GM23338 (cell line): ENCODE measurements at regions not wholly inside any gene's neighbourhood (a gene's known extent, or its start where the extent isn't known, plus 50 kb on each side); places are given as distances from the start of the nearest gene placed in this dataset.

ENCODE experiments used
- ATAC-seq: fragments of 200-7000 bp; cut with Tn5 transposase; 3 replicates; pipeline ENCODE4 v1.9.1; 2020
- DNase-seq: peaks from one replicate; pipeline ENCODE4 v3.0.0-alpha.2; 2015; ENCODE audit warnings: low spot score
- H2AFZ ChIP-seq: fragments of 200-600 bp; sonication (generic); 2 replicates; pipeline ENCODE4 v1.8.0; 2016; ENCODE audit warnings: antibody characterized with exemption, mild to moderate bottlenecking, moderate library complexity
- H3F3A ChIP-seq: fragments of 200-600 bp; sonication (generic); replicated peaks from 2 replicates; pipeline ENCODE4 v1.8.0; 2017; ENCODE audit warnings: antibody characterized with exemption, mixed run types, low read depth
- H3K27ac ChIP-seq: fragments of 200-600 bp; sonication (generic); 2 replicates; pipeline ENCODE4 v1.6.1; 2016; ENCODE audit warnings: low read depth
- H3K27me3 ChIP-seq: fragments of 200-600 bp; sonication (generic); 2 replicates; pipeline ENCODE4 v1.8.0; 2016; ENCODE audit warnings: mild to moderate bottlenecking, mixed run types, moderate library complexity; ENCODE audit not compliant: insufficient read depth
- H3K36me3 ChIP-seq: fragments of 200-600 bp; sonication (generic); 2 replicates; pipeline ENCODE4 v1.8.0; 2016; ENCODE audit warnings: mild to moderate bottlenecking; ENCODE audit not compliant: insufficient read depth
- H3K4me1 ChIP-seq: fragments of 200-600 bp; sonication (generic); 2 replicates; pipeline ENCODE4 v1.8.0; 2016; ENCODE audit warnings: mild to moderate bottlenecking, moderate library complexity; ENCODE audit not compliant: insufficient read depth
- H3K4me2 ChIP-seq: fragments of 200-600 bp; sonication (generic); 2 replicates; pipeline ENCODE4 v1.7.1; 2017; ENCODE audit warnings: mixed run types
- H3K4me3 ChIP-seq: fragments of 200-600 bp; sonication (generic); 2 replicates; pipeline ENCODE4 v1.6.1; 2016; ENCODE audit warnings: mixed run types
- H3K79me2 ChIP-seq: fragments of 200-600 bp; sonication (generic); replicated peaks from 2 replicates; pipeline ENCODE4 v1.8.0; 2017; ENCODE audit warnings: mild to moderate bottlenecking; ENCODE audit not compliant: insufficient read depth
- H3K9me2 ChIP-seq: fragments of 200-600 bp; sonication (generic); 2 replicates; pipeline ENCODE4 v1.8.0; 2017; ENCODE audit not compliant: insufficient read depth
- H4K20me1 ChIP-seq: fragments of 200-600 bp; sonication (generic); replicated peaks from 2 replicates; pipeline ENCODE4 v1.8.0; 2017; ENCODE audit warnings: mild to moderate bottlenecking; ENCODE audit not compliant: insufficient read depth
- H3K27ac Mint-ChIP-seq: 2 replicates; pipeline ENCODE4 v1.8.0; 2020; ENCODE audit warnings: inconsistent platforms, mild to moderate bottlenecking, moderate library complexity, mixed read lengths
- H3K27me3 Mint-ChIP-seq: 3 replicates; pipeline ENCODE4 v1.8.0; 2022; ENCODE audit warnings: low read depth, mild to moderate bottlenecking, moderate library complexity, mixed read lengths, inconsistent platforms; ENCODE audit not compliant: insufficient read depth, poor library complexity
- H3K36me3 Mint-ChIP-seq: 3 replicates; pipeline ENCODE4 v1.8.0; 2021; ENCODE audit warnings: low read depth, mild to moderate bottlenecking, inconsistent platforms, moderate library complexity, mixed read lengths
- H3K4me1 Mint-ChIP-seq: 3 replicates; pipeline ENCODE4 v1.8.0; 2020; ENCODE audit warnings: mild to moderate bottlenecking, inconsistent platforms, mixed read lengths
- H3K4me3 Mint-ChIP-seq: 3 replicates; pipeline ENCODE4 v1.8.0; 2021; ENCODE audit warnings: moderate library complexity, mild to moderate bottlenecking, inconsistent platforms, mixed read lengths
- H3K9me3 Mint-ChIP-seq: 3 replicates; pipeline ENCODE4 v1.8.0; 2020; ENCODE audit warnings: moderate library complexity, mild to moderate bottlenecking, inconsistent platforms, mixed read lengths
- CREB1 ChIP-seq: fragments of 250-450 bp; sonication (Bioruptor Pico); IDR thresholded peaks from 2 replicates; pipeline ENCODE4 v1.5.0; 2020; ENCODE audit warnings: low read depth, mild to moderate bottlenecking, moderate library complexity
- EZH2 ChIP-seq: fragments of 200-600 bp; sonication (generic); IDR thresholded peaks from one replicate; pipeline ENCODE4 v1.8.0; 2017; ENCODE audit warnings: antibody characterized with exemption, mild to moderate bottlenecking, low read depth; ENCODE audit not compliant: unreplicated experiment
- EZH2phosphoT487 ChIP-seq: fragments of 200-600 bp; sonication (generic); IDR thresholded peaks from one replicate; pipeline ENCODE4 v1.8.1; 2018; ENCODE audit warnings: antibody characterized with exemption; ENCODE audit not compliant: unreplicated experiment
- JUNB ChIP-seq: IDR thresholded peaks from one replicate; pipeline ENCODE4 v1.6.1; 2016; ENCODE audit warnings: antibody characterized with exemption; ENCODE audit not compliant: unreplicated experiment
- NANOG ChIP-seq: IDR thresholded peaks from 2 replicates; pipeline ENCODE4 v1.6.1; 2016; ENCODE audit warnings: antibody characterized with exemption, borderline replicate concordance
- POLR2AphosphoS5 ChIP-seq: IDR thresholded peaks from 2 replicates; pipeline ENCODE4 v1.6.1; 2016; ENCODE audit warnings: antibody characterized with exemption, low read depth
- REST ChIP-seq: IDR thresholded peaks from one replicate; pipeline ENCODE4 v1.6.1; 2018; ENCODE audit warnings: antibody characterized with exemption; ENCODE audit not compliant: unreplicated experiment
- STAT1 ChIP-seq: IDR thresholded peaks from one replicate; pipeline ENCODE4 v1.6.1; 2016; ENCODE audit warnings: antibody characterized with exemption; ENCODE audit not compliant: unreplicated experiment
- ZNF114 ChIP-seq: fragments of 250-450 bp; sonication (Bioruptor Pico); IDR thresholded peaks from 2 replicates; pipeline ENCODE4 v1.5.0; 2020; ENCODE audit warnings: mild to moderate bottlenecking, moderate library complexity
- ZNF331 ChIP-seq: fragments of 250-450 bp; sonication (Bioruptor Pico); IDR thresholded peaks from 2 replicates; pipeline ENCODE4 v1.5.0; 2020; ENCODE audit warnings: low read depth, mild to moderate bottlenecking, moderate library complexity
- TF ChIP-seq, protein P1 (sequence below), 2 experiments: fragments of 200-600 bp in 1 of 2; sonication (generic) in 1 of 2; conservative IDR thresholded peaks; 2 replicates each; pipeline versions ENCODE4 v1.5.1 to v1.6.1; 2016 to 2017; ENCODE audit warnings: antibody characterized with exemption in 2 of 2, low read depth in 2 of 2, mild to moderate bottlenecking in 2 of 2, moderate library complexity in 1 of 2
- TF ChIP-seq, protein P2 (sequence below): fragments of 250-450 bp; sonication (Bioruptor Pico); IDR thresholded peaks from 2 replicates; pipeline ENCODE4 v1.5.0; 2020; ENCODE audit warnings: mild to moderate bottlenecking, moderate library complexity
- TF ChIP-seq, protein P3 (sequence below): IDR thresholded peaks from 2 replicates; pipeline ENCODE4 v1.6.1; 2016; ENCODE audit warnings: antibody characterized with exemption

DNA sequence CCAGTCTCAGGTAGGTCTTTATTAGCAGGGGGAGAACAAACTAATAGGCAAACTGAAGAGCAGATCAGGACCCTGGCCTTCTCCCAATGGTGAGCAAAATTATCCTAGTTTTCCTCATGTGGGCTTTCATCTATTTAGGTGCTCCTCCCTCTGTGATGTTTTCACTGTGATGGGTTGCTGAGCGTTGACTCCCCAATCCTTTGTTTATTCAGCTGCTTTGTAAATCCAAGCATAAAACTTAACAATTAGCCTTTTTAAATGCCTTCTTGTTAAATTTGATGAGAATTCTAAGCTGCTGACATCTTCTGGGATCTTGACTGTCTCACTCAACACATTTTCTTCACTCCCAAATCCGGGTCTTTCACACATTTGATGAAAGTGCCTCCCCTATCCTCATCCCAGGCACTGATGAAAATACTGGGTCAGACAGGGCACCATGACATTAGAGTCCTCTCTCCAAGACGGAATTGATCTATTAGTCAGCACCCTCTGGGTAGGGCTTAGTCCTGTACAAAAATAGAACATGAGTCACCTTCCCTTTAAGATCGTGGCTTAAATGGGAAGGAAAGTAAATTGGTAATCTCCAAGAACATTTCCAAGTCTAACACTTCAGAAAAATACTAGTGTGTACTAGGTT lies 199.3 kb upstream of the ISX start:
- Histone ChIP-seq H3K9me2 (peaks cover 30% of the 10 kb centered on the region), H3K36me3 (no peaks in the 10 kb centered on the region), H2AFZ (no peak overlapping the region), H3K27ac (no peak overlapping the region), H4K20me1 (no peaks in the 10 kb centered on the region), H3K4me2 (no peak overlapping the region), H3K27me3 (no peaks in the 10 kb centered on the region), H3K4me1 (no peaks in the 10 kb centered on the region), H3K79me2 (no peaks in the 10 kb centered on the region), H3K4me3 (no peak overlapping the region), H3F3A (no peaks in the 10 kb centered on the region)
- Mint-ChIP-seq H3K4me3 (no peak overlapping the region), H3K4me1 (no peaks in the 10 kb centered on the region), H3K36me3 (no peaks in the 10 kb centered on the region), H3K27ac (no peak overlapping the region), H3K9me3 (peaks cover 45% of the 10 kb centered on the region), H3K27me3 (no peaks in the 10 kb centered on the region)
- no peak for DNase-seq
- no peak for TF ChIP-seq EZH2phosphoT487
- TF ChIP-seq CREB1 (CRISPR knock-in tag): no peak
- no peak for TF ChIP-seq POLR2AphosphoS5
- TF ChIP-seq, protein P1, sequence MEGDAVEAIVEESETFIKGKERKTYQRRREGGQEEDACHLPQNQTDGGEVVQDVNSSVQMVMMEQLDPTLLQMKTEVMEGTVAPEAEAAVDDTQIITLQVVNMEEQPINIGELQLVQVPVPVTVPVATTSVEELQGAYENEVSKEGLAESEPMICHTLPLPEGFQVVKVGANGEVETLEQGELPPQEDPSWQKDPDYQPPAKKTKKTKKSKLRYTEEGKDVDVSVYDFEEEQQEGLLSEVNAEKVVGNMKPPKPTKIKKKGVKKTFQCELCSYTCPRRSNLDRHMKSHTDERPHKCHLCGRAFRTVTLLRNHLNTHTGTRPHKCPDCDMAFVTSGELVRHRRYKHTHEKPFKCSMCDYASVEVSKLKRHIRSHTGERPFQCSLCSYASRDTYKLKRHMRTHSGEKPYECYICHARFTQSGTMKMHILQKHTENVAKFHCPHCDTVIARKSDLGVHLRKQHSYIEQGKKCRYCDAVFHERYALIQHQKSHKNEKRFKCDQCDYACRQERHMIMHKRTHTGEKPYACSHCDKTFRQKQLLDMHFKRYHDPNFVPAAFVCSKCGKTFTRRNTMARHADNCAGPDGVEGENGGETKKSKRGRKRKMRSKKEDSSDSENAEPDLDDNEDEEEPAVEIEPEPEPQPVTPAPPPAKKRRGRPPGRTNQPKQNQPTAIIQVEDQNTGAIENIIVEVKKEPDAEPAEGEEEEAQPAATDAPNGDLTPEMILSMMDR (conservative IDR thresholded peaks at IDR 0.05; ENCODE audit: low read depth in 2 of 2): no peak
- TF ChIP-seq, protein P2, sequence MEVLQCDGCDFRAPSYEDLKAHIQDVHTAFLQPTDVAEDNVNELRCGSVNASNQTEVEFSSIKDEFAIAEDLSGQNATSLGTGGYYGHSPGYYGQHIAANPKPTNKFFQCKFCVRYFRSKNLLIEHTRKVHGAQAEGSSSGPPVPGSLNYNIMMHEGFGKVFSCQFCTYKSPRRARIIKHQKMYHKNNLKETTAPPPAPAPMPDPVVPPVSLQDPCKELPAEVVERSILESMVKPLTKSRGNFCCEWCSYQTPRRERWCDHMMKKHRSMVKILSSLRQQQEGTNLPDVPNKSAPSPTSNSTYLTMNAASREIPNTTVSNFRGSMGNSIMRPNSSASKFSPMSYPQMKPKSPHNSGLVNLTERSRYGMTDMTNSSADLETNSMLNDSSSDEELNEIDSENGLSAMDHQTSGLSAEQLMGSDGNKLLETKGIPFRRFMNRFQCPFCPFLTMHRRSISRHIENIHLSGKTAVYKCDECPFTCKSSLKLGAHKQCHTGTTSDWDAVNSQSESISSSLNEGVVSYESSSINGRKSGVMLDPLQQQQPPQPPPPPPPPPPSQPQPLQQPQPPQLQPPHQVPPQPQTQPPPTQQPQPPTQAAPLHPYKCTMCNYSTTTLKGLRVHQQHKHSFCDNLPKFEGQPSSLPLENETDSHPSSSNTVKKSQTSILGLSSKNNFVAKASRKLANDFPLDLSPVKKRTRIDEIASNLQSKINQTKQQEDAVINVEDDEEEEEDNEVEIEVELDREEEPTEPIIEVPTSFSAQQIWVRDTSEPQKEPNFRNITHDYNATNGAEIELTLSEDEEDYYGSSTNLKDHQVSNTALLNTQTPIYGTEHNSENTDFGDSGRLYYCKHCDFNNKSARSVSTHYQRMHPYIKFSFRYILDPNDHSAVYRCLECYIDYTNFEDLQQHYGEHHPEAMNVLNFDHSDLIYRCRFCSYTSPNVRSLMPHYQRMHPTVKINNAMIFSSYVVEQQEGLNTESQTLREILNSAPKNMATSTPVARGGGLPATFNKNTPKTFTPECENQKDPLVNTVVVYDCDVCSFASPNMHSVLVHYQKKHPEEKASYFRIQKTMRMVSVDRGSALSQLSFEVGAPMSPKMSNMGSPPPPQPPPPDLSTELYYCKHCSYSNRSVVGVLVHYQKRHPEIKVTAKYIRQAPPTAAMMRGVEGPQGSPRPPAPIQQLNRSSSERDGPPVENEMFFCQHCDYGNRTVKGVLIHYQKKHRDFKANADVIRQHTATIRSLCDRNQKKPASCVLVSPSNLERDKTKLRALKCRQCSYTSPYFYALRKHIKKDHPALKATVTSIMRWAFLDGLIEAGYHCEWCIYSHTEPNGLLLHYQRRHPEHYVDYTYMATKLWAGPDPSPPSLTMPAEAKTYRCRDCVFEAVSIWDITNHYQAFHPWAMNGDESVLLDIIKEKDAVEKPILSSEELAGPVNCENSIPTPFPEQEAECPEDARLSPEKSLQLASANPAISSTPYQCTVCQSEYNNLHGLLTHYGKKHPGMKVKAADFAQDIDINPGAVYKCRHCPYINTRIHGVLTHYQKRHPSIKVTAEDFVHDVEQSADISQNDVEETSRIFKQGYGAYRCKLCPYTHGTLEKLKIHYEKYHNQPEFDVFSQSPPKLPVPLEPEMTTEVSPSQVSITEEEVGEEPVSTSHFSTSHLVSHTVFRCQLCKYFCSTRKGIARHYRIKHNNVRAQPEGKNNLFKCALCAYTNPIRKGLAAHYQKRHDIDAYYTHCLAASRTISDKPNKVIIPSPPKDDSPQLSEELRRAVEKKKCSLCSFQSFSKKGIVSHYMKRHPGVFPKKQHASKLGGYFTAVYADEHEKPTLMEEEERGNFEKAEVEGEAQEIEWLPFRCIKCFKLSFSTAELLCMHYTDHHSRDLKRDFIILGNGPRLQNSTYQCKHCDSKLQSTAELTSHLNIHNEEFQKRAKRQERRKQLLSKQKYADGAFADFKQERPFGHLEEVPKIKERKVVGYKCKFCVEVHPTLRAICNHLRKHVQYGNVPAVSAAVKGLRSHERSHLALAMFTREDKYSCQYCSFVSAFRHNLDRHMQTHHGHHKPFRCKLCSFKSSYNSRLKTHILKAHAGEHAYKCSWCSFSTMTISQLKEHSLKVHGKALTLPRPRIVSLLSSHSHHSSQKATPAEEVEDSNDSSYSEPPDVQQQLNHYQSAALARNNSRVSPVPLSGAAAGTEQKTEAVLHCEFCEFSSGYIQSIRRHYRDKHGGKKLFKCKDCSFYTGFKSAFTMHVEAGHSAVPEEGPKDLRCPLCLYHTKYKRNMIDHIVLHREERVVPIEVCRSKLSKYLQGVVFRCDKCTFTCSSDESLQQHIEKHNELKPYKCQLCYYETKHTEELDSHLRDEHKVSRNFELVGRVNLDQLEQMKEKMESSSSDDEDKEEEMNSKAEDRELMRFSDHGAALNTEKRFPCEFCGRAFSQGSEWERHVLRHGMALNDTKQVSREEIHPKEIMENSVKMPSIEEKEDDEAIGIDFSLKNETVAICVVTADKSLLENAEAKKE (CRISPR knock-in tag): no peak
- TF ChIP-seq REST: no peak
- TF ChIP-seq ZNF331 (CRISPR knock-in tag): no peak
- TF ChIP-seq EZH2: no peak
- TF ChIP-seq ZNF114 (CRISPR knock-in tag): no peak
- TF ChIP-seq JUNB: no peak
- TF ChIP-seq STAT1: no peak
- TF ChIP-seq NANOG: no peak
- TF ChIP-seq, protein P3, sequence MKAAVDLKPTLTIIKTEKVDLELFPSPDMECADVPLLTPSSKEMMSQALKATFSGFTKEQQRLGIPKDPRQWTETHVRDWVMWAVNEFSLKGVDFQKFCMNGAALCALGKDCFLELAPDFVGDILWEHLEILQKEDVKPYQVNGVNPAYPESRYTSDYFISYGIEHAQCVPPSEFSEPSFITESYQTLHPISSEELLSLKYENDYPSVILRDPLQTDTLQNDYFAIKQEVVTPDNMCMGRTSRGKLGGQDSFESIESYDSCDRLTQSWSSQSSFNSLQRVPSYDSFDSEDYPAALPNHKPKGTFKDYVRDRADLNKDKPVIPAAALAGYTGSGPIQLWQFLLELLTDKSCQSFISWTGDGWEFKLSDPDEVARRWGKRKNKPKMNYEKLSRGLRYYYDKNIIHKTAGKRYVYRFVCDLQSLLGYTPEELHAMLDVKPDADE: no peak
- no peak for ATAC-seq
